H1 (cell line): ENCODE measurements at regions not wholly inside any gene's neighbourhood (a gene's known extent, or its start where the extent isn't known, plus 50 kb on each side); places are given as distances from the start of the nearest gene placed in this dataset.
A peak's percentile ranks its signal among the peaks of the same experiment; 100 is the strongest.

Experiments used
- CTCF ChIA-PET: fragments of 300-600 bp; sonication (Branson Sonifier 250); formaldehyde crosslinking; loops from one replicate; lab custom pipeline; 2021; ENCODE audit not compliant: partially characterized antibody; lab: Charles Lee
- POLR2A ChIA-PET: fragments of 300-600 bp; sonication (Branson Sonifier 250); formaldehyde crosslinking; loops from one replicate; lab custom pipeline; 2021; ENCODE audit warnings: inconsistent platforms; ENCODE audit not compliant: partially characterized antibody; lab: Charles Lee
- DNase-seq, 2 experiments: peaks; one replicate each; pipeline versions ENCODE4 v3.0.0 to v3.0.0-alpha.2; 2010 to 2022; ENCODE audit warnings: low spot score in 2 of 2, low read depth in 1 of 2, mixed read lengths in 1 of 2
- FAIRE-seq: peaks from 2 replicates; lab custom pipeline; 2011; peaks lifted over from hg19 to GRCh38; lab: Jason Lieb, UNC
- H2AFZ ChIP-seq: 2 replicates; pipeline ENCODE4 v1.8.1; 2012; ENCODE audit warnings: low read length, inconsistent platforms
- H2AK5ac ChIP-seq: 2 replicates; pipeline ENCODE4 v1.6.1; 2013; ENCODE audit warnings: low read depth, low read length
- H2BK120ac ChIP-seq: replicated peaks from 2 replicates; pipeline ENCODE3; 2013; ENCODE audit warnings: low read depth, low read length, inconsistent platforms
- H2BK12ac ChIP-seq: 2 replicates; pipeline ENCODE4 v1.6.1; 2013; ENCODE audit warnings: low read depth, low read length
- H2BK15ac ChIP-seq: 2 replicates; pipeline ENCODE4 v1.6.1; 2013; ENCODE audit warnings: low read length
- H2BK20ac ChIP-seq: 2 replicates; pipeline ENCODE4 v1.6.1; 2013; ENCODE audit warnings: low read length
- H2BK5ac ChIP-seq: 2 replicates; pipeline ENCODE4 v1.6.1; 2013; ENCODE audit warnings: low read depth, low read length
- H3K14ac ChIP-seq: 2 replicates; pipeline ENCODE4 v1.6.1; 2013; ENCODE audit warnings: inconsistent platforms; ENCODE audit not compliant: insufficient read length
- H3K18ac ChIP-seq: 2 replicates; pipeline ENCODE4 v1.6.1; 2013; ENCODE audit warnings: low read length; ENCODE audit errors: extremely low read depth
- H3K23ac ChIP-seq: 2 replicates; pipeline ENCODE4 v1.6.1; 2013; ENCODE audit warnings: inconsistent platforms; ENCODE audit not compliant: insufficient read length
- H3K23me2 ChIP-seq: 2 replicates; pipeline ENCODE4 v1.6.1; 2013; ENCODE audit warnings: low read depth, low read length
- H3K27ac ChIP-seq: 2 replicates; pipeline ENCODE4 v1.6.1; 2011; ENCODE audit warnings: low read depth, low read length, inconsistent platforms
- H3K27me3 ChIP-seq, 4 experiments: replicated peaks in 1 of 4; 1 replicate in 1 of 4; 2 replicates in 3 of 4; pipeline versions ENCODE4 v1.6.1 to v1.8.1; 2011 to 2013; ENCODE audit warnings: low read length in 3 of 4, mild to moderate bottlenecking in 3 of 4, inconsistent platforms in 2 of 4, mixed read lengths in 2 of 4, moderate library complexity in 1 of 4; ENCODE audit not compliant: control insufficient read depth in 3 of 4, insufficient read depth in 3 of 4; ENCODE audit errors: extremely low read depth in 1 of 4
- H3K36me3 ChIP-seq, 4 experiments: 2 replicates each; pipeline versions ENCODE4 v1.6.1 to v1.8.1; 2011 to 2013; ENCODE audit warnings: mild to moderate bottlenecking in 4 of 4, low read length in 3 of 4, moderate library complexity in 2 of 4, control low read depth in 1 of 4, inconsistent platforms in 1 of 4; ENCODE audit not compliant: insufficient read depth in 4 of 4, control insufficient read depth in 2 of 4
- H3K4ac ChIP-seq: replicated peaks from 2 replicates; pipeline ENCODE3; 2013; ENCODE audit warnings: low read length, low read depth, mixed read lengths, inconsistent platforms; ENCODE audit not compliant: insufficient read length
- H3K4me1 ChIP-seq, 4 experiments: replicated peaks in 1 of 4; 1 replicate in 1 of 4; 2 replicates in 3 of 4; pipeline versions ENCODE4 v1.6.1 to v1.8.1; 2011 to 2013; ENCODE audit warnings: low read length in 3 of 4, inconsistent platforms in 2 of 4, mixed read lengths in 1 of 4; ENCODE audit not compliant: insufficient read depth in 4 of 4, control insufficient read depth in 3 of 4
- H3K4me2 ChIP-seq, 2 experiments: 2 replicates each; pipeline versions ENCODE4 v1.6.1 to v1.8.1; 2011 to 2013; ENCODE audit warnings: low read depth in 2 of 2, low read length in 2 of 2, control low read depth in 1 of 2, inconsistent platforms in 1 of 2, mild to moderate bottlenecking in 1 of 2; ENCODE audit not compliant: insufficient read depth in 1 of 2
- H3K4me3 ChIP-seq, 4 experiments: fragments of 200-600, 300-600 bp in 1 of 4; sonication (generic), shearing (Covaris generic), sonication (Bioruptor Twin) in 1 of 4; 2 replicates each; pipeline versions ENCODE4 v1.5.1 to v1.8.1; 2011 to 2016; ENCODE audit warnings: low read length in 4 of 4, low read depth in 3 of 4, control low read depth in 2 of 4, inconsistent platforms in 2 of 4, mild to moderate bottlenecking in 2 of 4, mixed read lengths in 1 of 4, moderate library complexity in 1 of 4; ENCODE audit not compliant: insufficient read depth in 2 of 4; ENCODE audit errors: extremely low read depth in 1 of 4
- H3K56ac ChIP-seq: replicated peaks from 2 replicates; pipeline ENCODE3; 2013; ENCODE audit warnings: low read depth, mild to moderate bottlenecking, mixed read lengths, low read length, inconsistent platforms; ENCODE audit not compliant: insufficient read length
- H3K79me1 ChIP-seq: 2 replicates; pipeline ENCODE4 v1.6.1; 2013; ENCODE audit warnings: low read depth, low read length, control low read depth
- H3K79me2 ChIP-seq, 2 experiments: 2 replicates each; pipeline versions ENCODE4 v1.6.1 to v1.8.1; 2012 to 2013; ENCODE audit warnings: low read length in 2 of 2, mild to moderate bottlenecking in 2 of 2, inconsistent platforms in 1 of 2; ENCODE audit not compliant: insufficient read depth in 2 of 2, control insufficient read depth in 1 of 2
- H3K9ac ChIP-seq, 4 experiments: replicated peaks in 1 of 4; 1 replicate in 1 of 4; 2 replicates in 3 of 4; pipeline versions ENCODE4 v1.6.1 to v1.8.1; 2011 to 2013; ENCODE audit warnings: low read depth in 3 of 4, low read length in 3 of 4, control low read depth in 2 of 4, mild to moderate bottlenecking in 2 of 4, moderate library complexity in 2 of 4, inconsistent platforms in 1 of 4; ENCODE audit errors: extremely low read depth in 1 of 4
- H3K9me3 ChIP-seq, 2 experiments: 2 replicates each; pipeline versions ENCODE4 v1.6.1 to v1.8.1; 2012 to 2013; ENCODE audit warnings: mild to moderate bottlenecking in 2 of 2, moderate library complexity in 2 of 2, control low read depth in 1 of 2, inconsistent platforms in 1 of 2, low read depth in 1 of 2, low read length in 1 of 2, mixed read lengths in 1 of 2; ENCODE audit not compliant: insufficient read depth in 2 of 2
- H4K20me1 ChIP-seq, 2 experiments: replicated peaks in 1 of 2; 2 replicates each; pipeline versions ENCODE3 to v1.8.1; 2011 to 2013; ENCODE audit warnings: inconsistent platforms in 2 of 2, low read length in 2 of 2, mild to moderate bottlenecking in 1 of 2; ENCODE audit not compliant: insufficient read depth in 2 of 2, control insufficient read depth in 1 of 2
- H4K5ac ChIP-seq: 2 replicates; pipeline ENCODE4 v1.6.1; 2013; ENCODE audit warnings: low read length, low read depth, mixed read lengths, inconsistent platforms; ENCODE audit not compliant: insufficient read length
- H4K8ac ChIP-seq: 2 replicates; pipeline ENCODE4 v1.8.0; 2013; ENCODE audit warnings: mild to moderate bottlenecking, moderate library complexity, low read length, inconsistent platforms; ENCODE audit not compliant: insufficient read depth; ENCODE audit errors: extremely low read depth
- H4K91ac ChIP-seq: replicated peaks from 2 replicates; pipeline ENCODE3; 2013; ENCODE audit warnings: low read length, mixed read lengths, inconsistent platforms; ENCODE audit not compliant: insufficient read length
- BACH1 ChIP-seq: IDR thresholded peaks from 2 replicates; pipeline ENCODE4 v1.6.1; 2012; ENCODE audit warnings: low read length, improper control_type of control experiment
- EP300 ChIP-seq, 2 experiments: IDR thresholded peaks; 1 replicate in 1 of 2; 2 replicates in 1 of 2; pipeline ENCODE4 v1.6.1; 2011 to 2012; ENCODE audit warnings: low read depth in 2 of 2, low read length in 2 of 2, mild to moderate bottlenecking in 2 of 2, borderline replicate concordance in 1 of 2, inconsistent platforms in 1 of 2, moderate library complexity in 1 of 2
- WGBS, 2 experiments: shearing (Covaris generic) in 1 of 2; methylation state at CpG; one replicate each; pipeline versions ENCODE4 v1.1.6 to v1.1.7; 2013 to 2015; ENCODE audit warnings: low lambda C conversion rate in 2 of 2, mixed read lengths in 2 of 2, inconsistent platforms in 1 of 2, low coverage in 1 of 2, missing lambda C conversion rate in 1 of 2; ENCODE audit not compliant: insufficient replicate concordance in 2 of 2, insufficient coverage in 1 of 2, insufficient read length in 1 of 2; ENCODE audit errors: extremely low coverage in 1 of 2, missing lambda C conversion rate in 1 of 2; 5-methylcytosine and 5-hydroxymethylcytosine counted together

- Histone ChIP-seq H3K9me3 (no peaks in the 10 kb centered on the region), H2BK120ac (no peak overlapping the region), H4K8ac (no peak overlapping the region), H2BK20ac (no peak overlapping the region), H3K18ac (no peak overlapping the region), H2BK15ac (no peak overlapping the region), H3K4me2 (no peak overlapping the region), H3K14ac (no peak overlapping the region), H3K4me1 (no peaks in the 10 kb centered on the region; a peak in 1 of 7 replicates), H2AFZ (0 out of 2 replicates have a peak overlapping the region, but pooled peaks have one; percentile 28), H3K27me3 (no peaks in the 10 kb centered on the region), H3K36me3 (no peaks in the 10 kb centered on the region), H2BK12ac (no peak overlapping the region), H3K79me1 (no peaks in the 10 kb centered on the region), H3K9ac (no peak overlapping the region), H3K56ac (no peak overlapping the region), H3K79me2 (no peaks in the 10 kb centered on the region), H3K23ac (no peak overlapping the region), H3K4me3 (no peak overlapping the region), H3K4ac (no peak overlapping the region), H4K91ac (no peak overlapping the region), H4K20me1 (no peaks in the 10 kb centered on the region), H3K23me2 (no peaks in the 10 kb centered on the region), H3K27ac (no peak overlapping the region), H4K5ac (no peak overlapping the region), H2BK5ac (no peak overlapping the region), H2AK5ac (no peak overlapping the region)
- FAIRE-seq (no peak), DNase-seq (no peak)
- 94% methylated on average over 6 of the region's 6 CpGs; no CpG with 5 or more reads in 1 of the 2 experiments for WGBS, 2 experiments
- TF ChIP-seq EP300 (IDR thresholded peaks at IDR 0.05; ENCODE audit: borderline replicate concordance in 1 of 2, low read depth in 2 of 2, low read length in 2 of 2) (no peak), BACH1 (peak; percentile 72)
- ChIA-PET POLR2A (no interaction called here), CTCF (interaction anchor here (0.9 kb wide), 1 partner anchor 10 kb away, joined by 3 read pairs; no protein-coding TSS in a partner anchor)
Measured at GRCh38 chr7:25521236-25521635, 292.9 kb upstream of the NPVF start.
